ENCODE measurements at regions not wholly inside any gene's neighbourhood (a gene's known extent, or its start where the extent isn't known, plus 50 kb on each side); places are given as distances from the start of the nearest gene placed in this dataset.

GRCh38 chr5:39815711-39816110 is 390.9 kb upstream of the DAB2 start:
- no peaks in the 10 kb centered on the region for H3K36me3 ChIP-seq (ENCODE audit: control insufficient read depth, insufficient read depth, low read length)
- H3K4me3 ChIP-seq (replicated peaks; ENCODE audit: low read depth, low read length), result no peak overlapping the region
- no peaks in the 10 kb centered on the region for H3K27me3 ChIP-seq (replicated peaks; ENCODE audit: control insufficient read depth, insufficient read depth, low read length)
- no peak for DNase-seq (ENCODE audit: extremely low read depth, insufficient read length)
- no peak for TF ChIP-seq CTCF (IDR thresholded peaks at IDR 0.05; ENCODE audit: insufficient read depth, low read length, poor library complexity, severe bottlenecking)

- no peak for TF ChIP-seq CTCF (IDR thresholded peaks at IDR 0.05; ENCODE audit: insufficient read depth, low read length, poor library complexity, severe bottlenecking)
- no peaks in the 10 kb centered on the region for H3K27me3 ChIP-seq (replicated peaks; ENCODE audit: control insufficient read depth, insufficient read depth, low read length)
- no peak overlapping the region for H3K4me3 ChIP-seq (replicated peaks; ENCODE audit: low read depth, low read length)
- no peak for DNase-seq (ENCODE audit: extremely low read depth, insufficient read length)
- H3K36me3 ChIP-seq (ENCODE audit: control insufficient read depth, insufficient read depth, low read length), result no peaks in the 10 kb centered on the region
Measured at GRCh38 chr5:39811381-39811780, 386.6 kb upstream of the DAB2 start.

- no peak for DNase-seq (ENCODE audit: extremely low read depth, insufficient read length)
- Histone ChIP-seq H3K36me3 (ENCODE audit: control insufficient read depth, insufficient read depth, low read length) (no peaks in the 10 kb centered on the region), H3K27me3 (replicated peaks; ENCODE audit: control insufficient read depth, insufficient read depth, low read length) (no peaks in the 10 kb centered on the region), H3K4me3 (replicated peaks; ENCODE audit: low read depth, low read length) (no peak overlapping the region)
- no peak for TF ChIP-seq CTCF (IDR thresholded peaks at IDR 0.05; ENCODE audit: insufficient read depth, low read length, poor library complexity, severe bottlenecking)
Measured at GRCh38 chr5:39808656-39809055, 383.9 kb upstream of the DAB2 start.

GRCh38 chr5:39801306-39801705 is 376.5 kb upstream of the DAB2 start:
- no peak for DNase-seq (ENCODE audit: extremely low read depth, insufficient read length)
- no peak overlapping the region for H3K4me3 ChIP-seq (replicated peaks; ENCODE audit: low read depth, low read length)
- no peaks in the 10 kb centered on the region for H3K27me3 ChIP-seq (replicated peaks; ENCODE audit: control insufficient read depth, insufficient read depth, low read length)
- no peak for TF ChIP-seq CTCF (IDR thresholded peaks at IDR 0.05; ENCODE audit: insufficient read depth, low read length, poor library complexity, severe bottlenecking)
- H3K36me3 ChIP-seq (ENCODE audit: control insufficient read depth, insufficient read depth, low read length), result no peaks in the 10 kb centered on the region

GRCh38 chr5:39800042-39800601 is 375.3 kb upstream of the DAB2 start:
- no peaks in the 10 kb centered on the region for H3K27me3 ChIP-seq (replicated peaks; ENCODE audit: control insufficient read depth, insufficient read depth, low read length)
- no peak for TF ChIP-seq CTCF (IDR thresholded peaks at IDR 0.05; ENCODE audit: insufficient read depth, low read length, poor library complexity, severe bottlenecking)
- no peaks in the 10 kb centered on the region for H3K36me3 ChIP-seq (ENCODE audit: control insufficient read depth, insufficient read depth, low read length)
- no peak for DNase-seq (ENCODE audit: extremely low read depth, insufficient read length)
- no peak overlapping the region for H3K4me3 ChIP-seq (replicated peaks; ENCODE audit: low read depth, low read length)

- H3K27me3 ChIP-seq (replicated peaks; ENCODE audit: control insufficient read depth, insufficient read depth, low read length), result no peaks in the 10 kb centered on the region
- no peak for TF ChIP-seq CTCF (IDR thresholded peaks at IDR 0.05; ENCODE audit: insufficient read depth, low read length, poor library complexity, severe bottlenecking)
- no peak for DNase-seq (ENCODE audit: extremely low read depth, insufficient read length)
- H3K4me3 ChIP-seq (replicated peaks; ENCODE audit: low read depth, low read length), result no peak overlapping the region
- H3K36me3 ChIP-seq (ENCODE audit: control insufficient read depth, insufficient read depth, low read length), result no peaks in the 10 kb centered on the region
Measured at GRCh38 chr5:39799242-39799641, 374.5 kb upstream of the DAB2 start.
